ENCODE measurements at regions not wholly inside any gene's neighbourhood (a gene's known extent, or its start where the extent isn't known, plus 50 kb on each side); places are given as distances from the start of the nearest gene placed in this dataset.

DNA sequence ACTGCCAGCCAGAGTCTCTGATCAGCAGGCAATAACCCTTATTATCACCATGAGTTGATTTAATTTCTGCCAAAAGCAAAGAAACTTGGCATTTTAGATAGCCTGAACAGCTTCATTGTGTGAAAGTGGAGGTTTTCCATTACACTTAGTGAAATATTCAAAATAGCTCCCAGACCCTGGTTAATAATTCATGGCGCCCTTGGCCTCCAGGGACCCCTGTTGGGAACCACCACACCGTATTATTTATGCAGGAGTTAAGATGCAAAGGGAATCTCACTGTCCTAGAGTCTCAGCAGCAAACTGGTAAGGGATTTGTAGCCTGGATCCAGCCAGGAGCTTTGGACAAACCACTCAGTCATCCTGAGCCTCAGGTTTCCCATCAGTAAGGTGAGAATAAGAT lies 110.0 kb upstream of the PABPC3 start:
- no peak for TF ChIP-seq EZH2 (IDR thresholded peaks at IDR 0.05; ENCODE audit: insufficient read depth, poor library complexity, severe bottlenecking)
- TF ChIP-seq EZH2phosphoT487 (IDR thresholded peaks at IDR 0.05; ENCODE audit: insufficient read depth, low read depth), result no peak

Data from GM23248 (cell line).